ENCODE measurements at regions not wholly inside any gene's neighbourhood (a gene's known extent, or its start where the extent isn't known, plus 50 kb on each side); places are given as distances from the start of the nearest gene placed in this dataset.
"Not testable (repeated sequence)": the region's sequence is repeated elsewhere in the genome, so short reads cannot be mapped to it uniquely, and the experiment has no call there.

DNA sequence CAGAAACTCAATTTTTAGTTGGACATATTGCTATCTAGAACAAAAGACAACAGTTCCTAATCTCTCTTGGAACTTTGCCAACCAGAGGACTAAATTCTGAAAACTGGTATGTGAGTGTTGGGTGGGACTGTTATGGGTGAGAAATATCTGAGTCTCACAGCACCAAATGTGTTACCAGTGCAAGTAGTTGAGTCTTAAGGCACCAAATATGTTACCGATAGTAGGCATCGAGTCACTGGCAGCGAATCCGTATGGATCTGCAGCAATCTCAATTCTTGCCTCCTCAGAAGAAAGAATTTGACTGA lies 575.2 kb downstream of the DACH1 start:
- H3K27ac Mint-ChIP-seq: no peak overlapping the region

GRCh38 chr13:71290963-71291841 lies 575.8 kb downstream of the DACH1 start:
- Mint-ChIP-seq H3K27ac (no peak overlapping the region), H3K36me3 (ENCODE audit: low read depth) (no peaks in the 10 kb centered on the region), H3K4me1 (no peaks in the 10 kb centered on the region), H3K27me3 (ENCODE audit: insufficient read depth) (no peaks in the 10 kb centered on the region), H3K9me3 (peaks cover 3% of the 10 kb centered on the region), H3K4me3 (no peak overlapping the region)
- Histone ChIP-seq H3K27me3 (ENCODE audit: control insufficient read depth, insufficient read depth, low read length, poor library complexity, severe bottlenecking) (no peaks in the 10 kb centered on the region), H3K9ac (ENCODE audit: extremely low read depth, low read length, poor library complexity, severe bottlenecking) (no peak overlapping the region), H3K9me3 (ENCODE audit: control insufficient read depth, low read length) (no peaks in the 10 kb centered on the region), H3K4me3 (ENCODE audit: low read length) (no peak overlapping the region), H3K27ac (ENCODE audit: low read depth, low read length) (no peak overlapping the region), H3K36me3 (ENCODE audit: control insufficient read depth, insufficient read depth, low read length) (no peaks in the 10 kb centered on the region), H3K4me1 (ENCODE audit: control insufficient read depth, insufficient read depth, low read length) (no peaks in the 10 kb centered on the region)
- no peak for DNase-seq
- TF ChIP-seq CTCF (conservative IDR thresholded peaks at IDR 0.05): no peak
- 95 to 100% methylated on average over 4 to 10 of the region's 10 CpGs for WGBS, 2 experiments (ENCODE audit: insufficient coverage in 1 of 2, insufficient read length in 1 of 2)

More for the DNA sequence above, 575.2 kb downstream of the DACH1 start:
- no peak overlapping the region for H3K27ac ChIP-seq (ENCODE audit: low read depth, low read length)
- H3K9ac ChIP-seq (ENCODE audit: extremely low read depth, low read length, poor library complexity, severe bottlenecking): no peak overlapping the region
- H3K36me3 Mint-ChIP-seq (ENCODE audit: low read depth): no peaks in the 10 kb centered on the region
- no peak for DNase-seq
- no peak for TF ChIP-seq CTCF (conservative IDR thresholded peaks at IDR 0.05)
- H3K36me3 ChIP-seq (ENCODE audit: control insufficient read depth, insufficient read depth, low read length): no peaks in the 10 kb centered on the region
- no peak overlapping the region for H3K4me3 Mint-ChIP-seq
- 95 to 96% methylated on average over 4 of the region's 4 CpGs for WGBS, 2 experiments (ENCODE audit: insufficient coverage in 1 of 2, insufficient read length in 1 of 2)
- H3K27me3 ChIP-seq (ENCODE audit: control insufficient read depth, insufficient read depth, low read length, poor library complexity, severe bottlenecking): no peaks in the 10 kb centered on the region
- no peaks in the 10 kb centered on the region for H3K27me3 Mint-ChIP-seq (ENCODE audit: insufficient read depth)
- H3K9me3 Mint-ChIP-seq: peaks cover 3% of the 10 kb centered on the region
- H3K4me3 ChIP-seq (ENCODE audit: low read length): no peak overlapping the region
- H3K4me1 Mint-ChIP-seq: no peaks in the 10 kb centered on the region
- no peaks in the 10 kb centered on the region for H3K9me3 ChIP-seq (ENCODE audit: control insufficient read depth, low read length)
- no peaks in the 10 kb centered on the region for H3K4me1 ChIP-seq (ENCODE audit: control insufficient read depth, insufficient read depth, low read length)

DNA sequence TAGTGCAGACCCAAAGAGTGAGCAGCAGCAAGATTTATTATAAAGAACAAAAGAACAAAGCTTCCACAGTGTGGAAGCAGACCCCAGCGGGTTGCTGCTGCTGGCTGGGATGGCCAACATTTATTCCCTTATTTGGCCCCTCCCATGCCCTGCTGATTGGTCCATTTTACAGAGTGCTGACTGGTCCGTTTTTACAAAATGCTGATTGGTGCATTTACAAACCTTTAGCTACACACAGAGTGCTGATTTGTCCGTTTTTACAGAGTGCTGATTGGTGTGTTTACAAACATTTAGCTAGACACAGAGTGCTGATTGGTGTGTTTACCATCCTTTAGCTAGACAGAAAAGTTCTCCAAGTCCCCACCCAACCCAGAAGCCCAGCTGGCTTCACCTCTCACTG lies 577.0 kb downstream of the DACH1 start:
- H3K27ac ChIP-seq (ENCODE audit: low read depth, low read length); H3K4me3 ChIP-seq (ENCODE audit: low read length); H3K9me3 Mint-ChIP-seq; DNase-seq; H3K4me3 Mint-ChIP-seq; H3K27ac Mint-ChIP-seq; H3K36me3 Mint-ChIP-seq (ENCODE audit: low read depth); H3K4me1 Mint-ChIP-seq; H3K27me3 ChIP-seq (ENCODE audit: control insufficient read depth, insufficient read depth, low read length, poor library complexity, severe bottlenecking); H3K36me3 ChIP-seq (ENCODE audit: control insufficient read depth, insufficient read depth, low read length); H3K4me1 ChIP-seq (ENCODE audit: control insufficient read depth, insufficient read depth, low read length); H3K27me3 Mint-ChIP-seq (ENCODE audit: insufficient read depth); H3K9me3 ChIP-seq (ENCODE audit: control insufficient read depth, low read length); H3K9ac ChIP-seq (ENCODE audit: extremely low read depth, low read length, poor library complexity, severe bottlenecking): not testable (repeated sequence)
- WGBS, 2 experiments (ENCODE audit: insufficient coverage in 1 of 2, insufficient read length in 1 of 2): 90 to 97% methylated on average over 3 of the region's 3 CpGs

Data from endodermal cell (in vitro differentiated cells).